GM18511 (cell line): ENCODE measurements at regions not wholly inside any gene's neighbourhood (a gene's known extent, or its start where the extent isn't known, plus 50 kb on each side); places are given as distances from the start of the nearest gene placed in this dataset.
"Not testable (repeated sequence)": the region's sequence is repeated elsewhere in the genome, so short reads cannot be mapped to it uniquely, and the experiment has no call there.

Source experiments
- ATAC-seq: cut with Tn5 transposase; IDR thresholded peaks from one replicate; pipeline ENCODE4 v1.9.1; 2021; ENCODE audit warnings: mild to moderate bottlenecking, moderate library complexity; ENCODE audit not compliant: unreplicated experiment

GRCh38 chr4:148693913-148694649 lies 251.9 kb upstream of the NR3C2 start:
- no peak for ATAC-seq

- no peak for ATAC-seq
These were observed 250.0 kb upstream of the NR3C2 start for GRCh38 chr4:148692242-148692641.

DNA sequence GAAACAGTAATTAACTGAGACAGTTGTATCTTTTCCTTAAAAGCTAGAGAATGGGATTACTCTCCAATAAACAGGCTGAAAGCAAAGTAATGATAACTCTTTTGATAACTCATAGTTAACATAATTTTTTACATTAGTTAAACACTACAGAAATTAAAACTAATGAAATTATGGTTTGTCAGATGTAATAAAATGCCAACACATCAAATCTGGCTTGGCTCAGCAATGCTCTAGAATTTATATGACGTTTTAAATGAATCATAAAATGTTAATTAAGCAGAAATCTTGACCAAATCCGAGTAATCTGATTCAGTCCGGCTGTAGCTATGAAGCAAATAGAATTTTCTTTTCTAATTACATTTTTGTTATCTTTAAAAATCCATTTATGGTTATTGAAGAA lies 244.2 kb upstream of the NR3C2 start:
- no peak for ATAC-seq

- ATAC-seq: no peak
These were observed 242.4 kb upstream of the NR3C2 start for GRCh38 chr4:148684638-148685037.

GRCh38 chr4:148680884-148681283 lies 238.7 kb upstream of the NR3C2 start:
- no peak for ATAC-seq

GRCh38 chr4:148676344-148676743 lies 234.1 kb upstream of the NR3C2 start:
- no peak for ATAC-seq

DNA sequence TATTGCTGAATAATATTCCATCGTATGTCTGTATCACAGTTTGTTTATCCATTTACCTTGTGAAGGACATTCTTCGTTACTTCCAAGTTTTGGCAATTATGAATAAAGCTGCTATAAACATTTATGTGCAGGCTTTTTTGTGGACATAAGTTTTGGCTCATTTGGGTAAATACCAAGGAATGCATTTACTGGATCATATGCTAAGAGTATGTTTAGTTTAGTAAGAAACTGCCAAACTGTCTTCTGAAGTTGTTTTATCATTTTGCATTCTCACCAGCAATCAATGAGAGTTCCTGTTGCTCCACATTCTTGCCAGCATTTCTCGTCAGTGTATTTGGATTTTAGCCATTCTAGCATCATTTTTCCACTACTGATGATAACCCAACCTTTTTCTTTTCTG lies 232.7 kb upstream of the NR3C2 start:
- ATAC-seq: no peak

GRCh38 chr4:148664636-148665035 lies 222.4 kb upstream of the NR3C2 start:
- ATAC-seq: no peak

DNA sequence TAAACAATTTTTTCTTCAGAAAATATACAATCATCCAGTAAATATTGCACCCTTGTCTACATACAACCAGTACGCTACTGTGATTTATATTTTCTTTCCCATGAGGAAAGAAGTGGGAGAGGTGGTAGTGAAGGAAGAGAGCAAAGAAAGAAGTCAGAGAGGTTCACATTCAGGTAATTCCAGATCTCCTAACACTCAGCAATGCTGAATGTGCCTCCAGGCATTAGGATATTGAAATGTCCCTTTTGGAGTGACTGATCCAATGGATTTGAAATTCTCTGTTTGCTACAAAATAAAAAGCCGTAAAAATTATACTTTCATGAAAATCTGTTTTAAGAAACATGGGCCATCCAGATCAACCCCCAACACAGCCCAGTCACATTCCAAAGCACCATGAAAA lies 211.9 kb upstream of the NR3C2 start:
- ATAC-seq: no peak

DNA sequence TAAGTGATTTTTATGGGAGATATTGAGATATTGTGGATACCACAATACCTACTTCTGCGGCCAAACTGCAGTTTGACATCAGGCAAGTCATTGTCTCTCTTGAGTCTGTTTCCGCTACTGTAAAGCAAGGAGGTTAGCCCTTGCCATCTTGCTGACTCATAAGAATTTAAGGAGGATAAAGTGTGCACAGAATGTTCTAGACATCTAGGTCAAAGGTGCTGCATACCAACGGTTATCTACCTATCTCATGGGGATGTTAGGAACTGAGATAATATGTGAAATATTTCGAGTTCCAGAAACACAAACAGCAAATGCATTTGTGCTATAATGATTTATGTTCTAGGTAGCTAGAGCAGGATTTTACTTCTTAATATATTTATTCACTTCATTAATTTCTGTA lies 211.5 kb upstream of the NR3C2 start:
- no peak for ATAC-seq

DNA sequence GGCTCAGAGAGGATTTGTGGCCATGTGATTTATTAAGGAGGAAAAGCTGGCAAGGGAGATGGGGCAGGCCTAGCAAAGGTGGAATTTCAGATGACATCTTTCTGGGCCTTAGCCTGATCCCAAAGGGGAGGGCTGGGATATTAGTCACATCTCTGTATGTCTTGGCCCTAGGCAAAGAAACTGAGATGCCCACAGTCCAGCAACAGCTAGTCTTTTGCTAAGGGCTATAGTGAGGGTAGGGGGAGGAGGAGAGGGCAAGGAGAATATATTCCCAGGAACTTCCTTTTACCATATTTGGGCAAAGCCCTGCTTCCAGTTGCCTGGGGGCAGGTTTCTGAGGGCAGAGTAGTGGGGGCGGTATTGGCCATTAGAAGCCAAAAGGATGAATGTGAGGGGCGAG lies 209.8 kb upstream of the NR3C2 start:
- no peak for ATAC-seq

GRCh38 chr4:148649652-148650331 lies 207.6 kb upstream of the NR3C2 start:
- ATAC-seq: no peak

- no peak for ATAC-seq
These were observed 201.6 kb upstream of the NR3C2 start for GRCh38 chr4:148643851-148644250.

DNA sequence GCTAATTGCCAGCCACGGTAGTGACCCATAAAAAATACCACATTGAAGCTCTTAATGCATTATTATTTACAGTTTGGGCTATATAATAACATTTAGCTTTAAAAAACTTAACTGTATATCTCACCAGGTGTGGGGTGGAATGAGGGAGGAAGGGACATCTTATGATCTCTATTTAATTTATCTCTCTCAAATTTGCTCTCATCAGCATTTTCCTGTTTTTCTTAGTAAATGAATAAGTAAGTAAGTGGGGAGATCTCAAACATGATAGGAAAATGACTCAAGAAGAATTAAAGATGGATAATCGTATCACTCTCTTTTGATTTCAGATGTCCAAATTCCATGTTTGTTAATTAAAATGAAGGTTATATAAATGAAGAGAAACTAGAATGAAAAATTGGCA lies 200.7 kb upstream of the NR3C2 start:
- no peak for ATAC-seq

DNA sequence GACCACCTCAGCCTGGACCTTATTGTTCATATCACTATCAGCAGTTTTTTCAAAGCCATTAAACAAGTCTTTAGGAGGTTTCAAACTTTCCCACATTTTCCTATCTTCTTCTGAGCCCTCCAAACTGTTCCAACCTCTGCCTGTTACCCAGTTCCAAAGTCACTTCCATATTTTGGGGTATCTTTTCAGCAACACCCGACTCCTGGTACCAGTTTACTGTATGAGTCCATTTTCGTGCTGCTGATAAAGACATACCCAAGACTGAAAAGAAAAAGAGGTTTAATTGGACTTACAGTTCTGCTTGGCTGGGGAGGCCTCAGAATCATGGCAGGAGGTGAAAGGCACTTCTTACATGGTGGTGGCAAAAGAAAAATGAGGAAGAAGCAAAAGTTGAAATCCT lies 195.9 kb upstream of the NR3C2 start:
- ATAC-seq: not testable (repeated sequence)

- ATAC-seq: not testable (repeated sequence)
These were observed 195.2 kb upstream of the NR3C2 start for GRCh38 chr4:148637453-148637852.

DNA sequence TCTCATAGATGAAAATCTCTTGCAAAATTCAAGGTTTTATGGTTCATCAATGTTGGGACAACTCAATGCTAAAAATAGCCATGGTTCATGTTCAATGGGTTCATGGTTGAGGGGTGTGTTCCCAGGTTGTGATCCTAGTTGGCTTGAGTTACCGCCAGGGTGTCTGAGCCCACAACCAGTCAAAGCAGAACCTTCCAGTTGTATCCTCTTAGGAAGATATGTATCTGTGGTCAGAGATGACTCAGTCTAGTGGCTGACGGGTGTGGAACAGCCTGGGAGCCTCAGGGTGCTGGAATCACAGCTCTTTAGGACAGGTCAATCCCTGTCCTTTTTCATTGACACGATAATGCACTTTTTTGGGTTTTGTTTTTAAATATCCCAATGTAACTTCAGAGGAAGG lies 192.3 kb upstream of the NR3C2 start:
- no peak for ATAC-seq

DNA sequence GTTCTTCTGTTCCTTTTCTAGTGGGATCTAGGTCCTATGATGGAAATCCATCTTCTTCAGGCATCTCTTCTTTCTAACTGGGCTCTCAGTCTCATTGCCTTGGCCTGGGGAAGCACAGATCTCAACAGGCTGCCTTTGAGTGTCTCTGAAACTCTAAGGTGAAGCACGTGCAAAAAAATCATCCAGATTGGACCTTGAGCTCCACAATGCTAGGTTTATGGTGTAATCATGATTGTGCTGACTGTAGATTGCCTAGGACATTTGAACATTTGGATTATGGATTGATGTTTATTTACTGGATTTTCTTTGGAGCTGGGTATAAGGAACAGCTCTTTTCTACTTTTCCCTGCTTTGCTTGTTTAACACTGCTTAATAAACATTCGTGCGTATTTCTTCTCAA lies 191.5 kb upstream of the NR3C2 start:
- ATAC-seq: no peak

- no peak for ATAC-seq
These were observed 190.3 kb upstream of the NR3C2 start for GRCh38 chr4:148632476-148632875.

GRCh38 chr4:148630051-148630450 lies 187.8 kb upstream of the NR3C2 start:
- no peak for ATAC-seq

GRCh38 chr4:148618856-148619255 lies 176.6 kb upstream of the NR3C2 start:
- no peak for ATAC-seq

GRCh38 chr4:148608968-148609367 lies 166.8 kb upstream of the NR3C2 start:
- ATAC-seq: no peak
